ENCODE measurements at regions not wholly inside any gene's neighbourhood (a gene's known extent, or its start where the extent isn't known, plus 50 kb on each side); places are given as distances from the start of the nearest gene placed in this dataset.

GRCh38 chr4:59060002-59060846, 1950.0 kb upstream of the IGFBP7 start:
- Histone ChIP-seq H3K27me3 (no peaks in the 10 kb centered on the region), H3K4me1 (no peaks in the 10 kb centered on the region), H3K27ac (no peak overlapping the region), H3K9me3 (no peaks in the 10 kb centered on the region), H3K36me3 (ENCODE audit: low read depth, missing control alignments) (no peaks in the 10 kb centered on the region), H3K4me3 (no peak overlapping the region)
- WGBS, 2 donors, result 88 to 95% methylated on average over 12 to 13 of the region's 13 CpGs
- TF ChIP-seq POLR2A (IDR thresholded peaks at IDR 0.05) (no peak), CTCF (IDR thresholded peaks at IDR 0.05) (no peak)
- DNase-seq, result no peak
- intact Hi-C loops (cut with DNase I; ENCODE audit: low total_unique reads), result no loop called here

GRCh38 chr4:59060895-59061294, 1950.7 kb upstream of the IGFBP7 start:
- H3K4me1 ChIP-seq, result no peaks in the 10 kb centered on the region
- H3K27me3 ChIP-seq, result no peaks in the 10 kb centered on the region
- intact Hi-C loops (cut with DNase I; ENCODE audit: low total_unique reads), result no loop called here
- DNase-seq, result no peak
- no peak overlapping the region for H3K4me3 ChIP-seq
- TF ChIP-seq CTCF (IDR thresholded peaks at IDR 0.05) (no peak), POLR2A (IDR thresholded peaks at IDR 0.05) (no peak)
- no peaks in the 10 kb centered on the region for H3K36me3 ChIP-seq (ENCODE audit: low read depth, missing control alignments)
- 78 to 89% methylated on average over 2 of the region's 2 CpGs for WGBS, 2 donors
- H3K9me3 ChIP-seq, result no peaks in the 10 kb centered on the region
- H3K27ac ChIP-seq, result no peak overlapping the region

GRCh38 chr4:59063015-59063720, 1953.0 kb upstream of the IGFBP7 start:
- 56 to 58% methylated on average over 4 of the region's 4 CpGs for WGBS, 2 donors
- no peak for DNase-seq
- H3K36me3 ChIP-seq (ENCODE audit: low read depth, missing control alignments), result no peaks in the 10 kb centered on the region
- TF ChIP-seq POLR2A (IDR thresholded peaks at IDR 0.05) (no peak), CTCF (IDR thresholded peaks at IDR 0.05) (no peak)
- no peak overlapping the region for H3K4me3 ChIP-seq
- intact Hi-C loops (cut with DNase I; ENCODE audit: low total_unique reads), result no loop called here
- H3K27ac ChIP-seq, result no peak overlapping the region
- H3K4me1 ChIP-seq, result no peaks in the 10 kb centered on the region
- H3K27me3 ChIP-seq, result no peaks in the 10 kb centered on the region
- no peaks in the 10 kb centered on the region for H3K9me3 ChIP-seq

GRCh38 chr4:59068722-59069418, 1958.7 kb upstream of the IGFBP7 start:
- intact Hi-C loops (cut with DNase I; ENCODE audit: low total_unique reads), result no loop called here
- Histone ChIP-seq H3K27me3 (no peaks in the 10 kb centered on the region), H3K27ac (no peak overlapping the region), H3K4me1 (no peaks in the 10 kb centered on the region), H3K36me3 (ENCODE audit: low read depth, missing control alignments) (no peaks in the 10 kb centered on the region), H3K9me3 (no peaks in the 10 kb centered on the region), H3K4me3 (no peak overlapping the region)
- TF ChIP-seq POLR2A (IDR thresholded peaks at IDR 0.05), result no peak
- no peak for TF ChIP-seq CTCF (IDR thresholded peaks at IDR 0.05)
- WGBS, 2 donors, result 61 to 64% methylated on average over 7 of the region's 7 CpGs
- no peak for DNase-seq

All from testis (tissue), 2 donors.